ENCODE measurements at regions not wholly inside any gene's neighbourhood (a gene's known extent, or its start where the extent isn't known, plus 50 kb on each side); places are given as distances from the start of the nearest gene placed in this dataset.

DNA sequence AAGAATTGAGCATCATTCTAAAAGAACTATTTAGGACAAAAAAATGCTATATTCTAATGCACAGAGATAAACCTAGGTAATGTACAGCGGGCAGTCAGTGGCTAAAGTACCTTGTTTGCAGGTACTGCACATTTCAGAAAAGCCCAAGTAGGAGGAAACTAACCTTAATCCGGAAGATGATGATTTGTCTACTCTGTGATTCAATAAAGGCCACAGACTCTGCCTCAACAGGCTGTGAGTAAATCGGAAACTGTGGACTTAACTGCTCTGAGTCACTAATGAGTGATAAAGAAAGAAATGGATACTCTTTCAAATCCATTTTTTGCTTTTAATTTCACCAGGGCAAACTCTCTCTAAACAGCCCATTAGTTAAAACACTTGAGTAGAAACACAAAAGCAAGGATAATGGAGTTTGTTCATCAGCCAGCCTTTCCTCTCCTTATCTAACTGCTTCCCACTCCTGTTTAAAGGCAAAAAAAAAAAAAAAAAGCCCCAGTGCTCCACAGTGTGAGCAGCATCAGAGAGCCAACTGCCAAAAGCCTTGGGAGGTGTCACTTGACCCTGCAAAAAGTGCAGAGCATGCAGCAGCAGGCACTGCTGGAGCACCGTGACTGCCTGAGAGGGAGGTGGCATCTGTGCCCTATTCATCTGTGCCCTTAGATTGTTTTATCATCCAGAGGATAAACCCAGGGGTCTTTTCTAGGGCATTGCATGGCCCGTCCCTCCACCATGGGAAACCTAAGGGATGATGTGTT lies 187.7 kb downstream of the SATB1 start:
- TF ChIP-seq, protein P1, sequence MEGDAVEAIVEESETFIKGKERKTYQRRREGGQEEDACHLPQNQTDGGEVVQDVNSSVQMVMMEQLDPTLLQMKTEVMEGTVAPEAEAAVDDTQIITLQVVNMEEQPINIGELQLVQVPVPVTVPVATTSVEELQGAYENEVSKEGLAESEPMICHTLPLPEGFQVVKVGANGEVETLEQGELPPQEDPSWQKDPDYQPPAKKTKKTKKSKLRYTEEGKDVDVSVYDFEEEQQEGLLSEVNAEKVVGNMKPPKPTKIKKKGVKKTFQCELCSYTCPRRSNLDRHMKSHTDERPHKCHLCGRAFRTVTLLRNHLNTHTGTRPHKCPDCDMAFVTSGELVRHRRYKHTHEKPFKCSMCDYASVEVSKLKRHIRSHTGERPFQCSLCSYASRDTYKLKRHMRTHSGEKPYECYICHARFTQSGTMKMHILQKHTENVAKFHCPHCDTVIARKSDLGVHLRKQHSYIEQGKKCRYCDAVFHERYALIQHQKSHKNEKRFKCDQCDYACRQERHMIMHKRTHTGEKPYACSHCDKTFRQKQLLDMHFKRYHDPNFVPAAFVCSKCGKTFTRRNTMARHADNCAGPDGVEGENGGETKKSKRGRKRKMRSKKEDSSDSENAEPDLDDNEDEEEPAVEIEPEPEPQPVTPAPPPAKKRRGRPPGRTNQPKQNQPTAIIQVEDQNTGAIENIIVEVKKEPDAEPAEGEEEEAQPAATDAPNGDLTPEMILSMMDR (IDR thresholded peaks at IDR 0.05) = no peak
- no peak for TF ChIP-seq POLR2AphosphoS5 (IDR thresholded peaks at IDR 0.05)
- no peak for TF ChIP-seq POLR2A (IDR thresholded peaks at IDR 0.05)
- no peak for TF ChIP-seq EP300 (IDR thresholded peaks at IDR 0.05)

Data from suprapubic skin (tissue), 4 donors.